KBM-7 (cell line): ENCODE measurements at regions not wholly inside any gene's neighbourhood (a gene's known extent, or its start where the extent isn't known, plus 50 kb on each side); places are given as distances from the start of the nearest gene placed in this dataset.

Experiments used
- DNase-seq: peaks from one replicate; pipeline ENCODE4 v3.0.0-alpha.2; 2015
- in situ Hi-C: fragments of 300-500 bp; cut with MboI; formaldehyde crosslinking; loops from 2 replicates; pipeline ENCODE4 v1.14.3; 2020; ENCODE audit warnings: low sequenced_read_pairs, low pct_unique_long_range_greater_than_20kb, mixed read lengths

DNA sequence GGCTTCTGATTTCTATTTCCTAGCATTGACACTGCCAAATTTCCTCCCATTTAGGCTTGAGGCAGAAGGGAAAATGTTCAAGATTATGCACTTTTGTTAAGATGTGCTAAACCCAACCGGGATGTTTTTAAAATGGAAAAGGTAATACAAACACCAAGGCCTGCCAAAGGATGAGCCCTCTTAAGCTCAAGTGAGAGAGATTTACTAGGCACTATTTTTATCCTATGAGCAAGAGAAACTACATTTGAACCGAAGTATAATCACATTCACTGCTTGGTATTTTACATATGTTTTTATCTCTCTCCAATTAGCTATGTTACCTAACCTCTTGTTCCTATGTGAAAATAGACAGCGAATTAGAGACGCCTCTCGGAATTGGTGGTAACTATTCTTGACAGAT is 295.8 kb downstream of the GABRB3 start:
- in situ Hi-C loops: no loop called here
- DNase-seq: no peak

DNA sequence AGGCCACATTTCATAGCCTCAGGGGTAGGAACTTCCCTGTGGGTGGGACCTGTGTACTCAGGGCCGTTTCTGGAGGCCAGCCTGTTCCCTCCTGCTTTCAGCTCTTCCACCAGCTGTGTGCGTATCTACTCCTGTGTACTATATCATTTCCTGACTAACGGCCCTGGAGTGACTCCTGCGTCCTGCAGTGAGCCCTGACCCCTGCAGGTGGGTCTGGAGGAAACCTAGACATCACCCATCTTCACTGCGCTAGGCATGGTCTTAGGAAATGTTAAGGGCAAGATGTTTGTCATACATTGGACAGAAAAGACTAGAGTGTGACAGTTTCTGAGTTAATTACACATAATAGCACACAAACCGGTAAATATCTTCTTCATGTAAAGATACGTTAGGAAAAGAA is 297.3 kb downstream of the GABRB3 start:
- in situ Hi-C loops: no loop called here

GRCh38 chr15:26472661-26473060 is 300.2 kb downstream of the GABRB3 start:
- DNase-seq: no peak
- in situ Hi-C loops: no loop called here

More for the DNA sequence above, 297.3 kb downstream of the GABRB3 start:
- DNase-seq: no peak

DNA sequence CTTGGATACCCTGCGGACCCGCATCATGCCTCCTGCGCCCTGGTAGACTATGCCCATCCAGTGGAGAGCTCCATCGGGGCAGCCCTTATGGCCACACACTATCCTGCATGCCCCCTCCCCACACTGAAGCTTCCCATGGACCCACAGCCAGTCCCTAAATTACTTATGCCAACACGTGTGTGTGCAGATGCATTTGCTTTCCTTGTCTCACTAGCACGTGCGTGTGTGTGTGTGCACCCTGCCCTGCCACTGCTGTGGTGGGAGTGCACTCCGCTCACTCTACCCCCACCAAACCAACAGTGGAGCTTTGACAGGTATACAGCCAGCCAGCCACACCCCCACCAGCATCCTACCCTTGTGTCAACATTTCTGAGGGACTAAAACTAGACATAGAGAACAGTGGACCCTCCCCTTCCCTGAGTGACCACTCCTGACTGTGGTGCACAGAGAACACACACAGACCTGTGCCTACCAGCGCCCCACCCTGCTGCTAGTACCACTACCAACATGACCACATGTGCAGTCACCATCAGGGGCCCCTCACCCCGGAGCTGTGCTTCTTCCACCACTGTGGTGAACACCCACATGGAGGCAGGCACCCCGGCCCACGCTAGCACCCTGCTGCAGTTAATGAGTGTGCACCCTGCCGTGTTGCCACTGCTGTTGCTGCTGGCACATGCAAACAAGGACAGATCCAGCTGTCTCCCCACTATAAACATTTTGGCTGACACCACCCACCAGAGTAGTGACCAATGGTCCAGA is 310.8 kb downstream of the GABRB3 start:
- in situ Hi-C loops: no loop called here
- no peak for DNase-seq

GRCh38 chr15:26460165-26460564 is 312.7 kb downstream of the GABRB3 start:
- in situ Hi-C loops: no loop called here

GRCh38 chr15:26455828-26456227 is 317.0 kb downstream of the GABRB3 start:
- DNase-seq: no peak
- in situ Hi-C loops: no loop called here

More at GRCh38 chr15:26460165-26460564, 312.7 kb downstream of the GABRB3 start:
- DNase-seq: no peak

DNA sequence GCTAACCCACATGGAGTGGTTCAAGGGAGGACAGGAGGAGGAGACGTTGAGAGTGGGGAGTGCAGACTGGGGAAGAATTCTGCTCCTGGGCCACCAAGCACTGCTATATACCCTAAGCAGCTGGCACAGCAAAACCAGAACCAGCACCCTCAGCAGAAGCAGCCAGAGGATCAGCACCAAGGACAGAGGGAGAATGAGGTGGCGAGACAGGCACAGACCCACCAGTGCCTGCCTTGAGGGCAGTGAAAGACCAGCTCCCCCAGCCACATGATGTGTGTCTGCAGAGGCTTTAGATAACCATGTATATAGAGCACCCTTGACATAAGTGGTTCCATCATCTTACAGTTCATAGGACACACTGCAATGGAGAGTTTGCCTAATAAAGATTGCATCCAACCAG is 319.0 kb downstream of the GABRB3 start:
- DNase-seq: no peak
- in situ Hi-C loops: no loop called here

DNA sequence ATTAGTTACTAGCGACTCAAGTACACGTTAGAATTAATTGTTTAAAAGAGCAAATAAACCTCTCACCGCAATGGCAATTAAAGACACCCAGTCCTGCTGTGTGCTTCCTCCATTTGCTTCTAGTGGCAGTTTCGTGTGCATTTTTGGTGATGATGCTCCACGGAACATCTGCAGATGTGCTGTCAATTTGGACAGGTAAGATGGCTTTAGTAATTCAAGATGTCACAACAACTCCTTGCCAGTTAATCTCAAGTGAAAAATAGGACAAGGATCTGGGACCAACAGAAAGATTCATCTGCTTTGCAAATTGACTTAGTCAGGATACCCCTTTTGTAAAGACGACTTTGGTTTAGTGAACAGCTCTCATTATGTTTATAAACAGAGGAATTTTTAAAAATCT is 320.9 kb downstream of the GABRB3 start:
- in situ Hi-C loops: no loop called here

DNA sequence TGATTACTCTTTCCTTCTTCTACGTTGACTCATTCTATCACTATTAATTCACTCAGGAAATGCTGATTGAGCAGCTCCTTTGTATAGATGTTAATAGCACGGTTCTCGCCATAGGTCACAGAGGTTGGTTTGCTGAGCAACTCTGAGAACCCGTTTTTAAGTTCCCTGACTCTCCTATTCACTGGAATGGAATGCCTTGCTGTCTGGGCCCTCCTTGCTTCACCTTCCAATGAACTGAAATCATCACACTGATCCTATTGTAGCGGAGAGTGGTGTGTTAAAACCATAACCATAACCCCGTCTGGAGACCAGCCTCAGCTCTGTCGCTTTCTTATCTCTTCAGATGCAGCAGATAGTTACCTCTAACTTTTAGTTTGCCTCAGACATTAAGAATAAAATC is 323.6 kb downstream of the GABRB3 start:
- DNase-seq: no peak
- in situ Hi-C loops: no loop called here

More for the DNA sequence above, 320.9 kb downstream of the GABRB3 start:
- no peak for DNase-seq

GRCh38 chr15:26443321-26443720 is 329.5 kb downstream of the GABRB3 start:
- no peak for DNase-seq
- in situ Hi-C loops: no loop called here

DNA sequence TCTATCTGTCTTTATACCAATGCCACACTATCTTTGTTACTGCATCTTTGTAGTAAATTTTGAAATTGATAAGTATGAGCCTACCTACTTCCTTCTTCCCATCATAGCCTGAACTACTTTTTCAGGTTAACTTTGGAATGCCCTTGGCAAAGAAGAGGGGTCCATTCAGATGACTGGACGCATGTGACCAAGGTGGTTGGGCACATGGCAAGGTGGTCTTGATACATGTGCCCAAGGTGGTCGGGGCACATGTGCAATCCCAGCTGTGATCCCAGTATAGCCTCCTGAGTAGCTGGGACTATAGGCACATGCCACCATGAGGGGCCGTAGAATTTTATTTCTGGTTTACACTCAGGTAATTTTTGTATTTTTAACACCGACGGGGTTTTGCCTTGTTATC is 330.2 kb downstream of the GABRB3 start:
- in situ Hi-C loops: no loop called here
- no peak for DNase-seq

- DNase-seq: no peak
- in situ Hi-C loops: no loop called here
Observed at GRCh38 chr15:26439681-26440080, 333.2 kb downstream of the GABRB3 start.

GRCh38 chr15:26438718-26439117 is 334.1 kb downstream of the GABRB3 start:
- in situ Hi-C loops: no loop called here
- no peak for DNase-seq

GRCh38 chr15:26438316-26438715 is 334.6 kb downstream of the GABRB3 start:
- no peak for DNase-seq
- in situ Hi-C loops: no loop called here

GRCh38 chr15:26433818-26434217 is 339.0 kb downstream of the GABRB3 start:
- DNase-seq: no peak
- in situ Hi-C loops: no loop called here

- in situ Hi-C loops: no loop called here
- DNase-seq: no peak
Observed at GRCh38 chr15:26433060-26433459, 339.8 kb downstream of the GABRB3 start.

- no peak for DNase-seq
- in situ Hi-C loops: no loop called here
Observed at GRCh38 chr15:26421065-26421464, 351.8 kb downstream of the GABRB3 start.

DNA sequence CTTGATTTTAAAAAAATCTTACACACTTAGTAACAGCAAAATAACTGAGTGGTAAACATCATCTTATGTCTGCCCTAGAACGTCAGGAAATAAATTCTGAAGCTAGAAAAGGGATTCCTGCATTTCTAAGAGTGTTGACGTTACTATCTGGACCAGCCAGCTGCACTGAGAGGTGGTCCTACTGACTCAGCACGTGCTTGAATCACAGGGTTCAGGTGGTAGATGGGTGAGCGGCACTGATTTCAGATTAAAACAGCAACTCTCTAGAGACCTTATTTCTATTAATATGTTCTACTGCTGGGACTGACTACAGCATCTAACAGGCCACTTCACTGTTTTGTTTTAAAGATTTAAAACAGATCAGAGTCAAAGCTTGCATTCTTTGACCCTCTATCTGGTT is 377.2 kb downstream of the GABRB3 start:
- DNase-seq: no peak
- in situ Hi-C loops: no loop called here

GRCh38 chr15:26394801-26395200 is 378.1 kb downstream of the GABRB3 start:
- no peak for DNase-seq
- in situ Hi-C loops: no loop called here

- in situ Hi-C loops: no loop called here
- no peak for DNase-seq
Observed at GRCh38 chr15:26392956-26393355, 379.9 kb downstream of the GABRB3 start.

- in situ Hi-C loops: no loop called here
- DNase-seq: no peak
Observed at GRCh38 chr15:26391567-26392194, 381.2 kb downstream of the GABRB3 start.
